Stimulated activated naive CD8-positive, alpha-beta T cell treated with anti-CD3 and anti-CD28 coated beads, Interleukin-15, Interleukin-2, amounts not matched to agents 100 U/mL and 50 U/mL, for 24 hours (primary cell): ENCODE measurements at regions not wholly inside any gene's neighbourhood (a gene's known extent, or its start where the extent isn't known, plus 50 kb on each side); places are given as distances from the start of the nearest gene placed in this dataset.

Experiments used
- ATAC-seq: fragments of 150-1000 bp; cut with Tn5 transposase; one replicate; pipeline ENCODE4 v1.10.0; 2021
- DNase-seq: peaks from one replicate; pipeline ENCODE4 v3.0.0; 2021

DNA sequence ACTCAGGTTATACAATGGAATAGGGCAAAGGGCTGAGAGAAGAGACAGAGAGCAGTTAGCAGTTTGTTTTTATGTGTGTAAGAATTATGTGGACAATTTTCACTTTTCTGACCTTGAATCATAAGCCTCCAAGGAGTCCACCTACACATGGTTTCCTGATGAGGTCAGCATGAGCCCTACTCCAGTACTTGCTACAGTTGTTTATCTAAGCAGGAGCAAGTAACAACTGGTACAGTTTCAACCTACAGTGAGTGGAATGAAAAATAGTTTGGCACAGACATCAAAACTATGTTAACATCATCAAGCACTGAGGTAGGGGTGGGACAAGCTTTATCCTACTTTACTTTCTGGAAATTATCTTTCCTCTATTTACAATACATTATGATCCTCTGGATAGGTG lies 426.7 kb upstream of the ID4 start:
- DNase-seq = no peak

GRCh38 chr6:19413323-19413722 lies 423.8 kb upstream of the ID4 start:
- ATAC-seq (no peak), DNase-seq (no peak)

More for the DNA sequence above, 426.7 kb upstream of the ID4 start:
- no peak for ATAC-seq

- no peak for DNase-seq
- ATAC-seq = no peak
Measured at GRCh38 chr6:19415605-19416326, 421.4 kb upstream of the ID4 start.

GRCh38 chr6:19416811-19417210 lies 420.4 kb upstream of the ID4 start:
- DNase-seq (no peak), ATAC-seq (no peak)

GRCh38 chr6:19417713-19418112 lies 419.5 kb upstream of the ID4 start:
- no peak for ATAC-seq
- no peak for DNase-seq

- ATAC-seq = no peak
Measured at GRCh38 chr6:19424853-19425252, 412.3 kb upstream of the ID4 start.

GRCh38 chr6:19427548-19427947 lies 409.6 kb upstream of the ID4 start:
- DNase-seq (no peak), ATAC-seq (no peak)

More at GRCh38 chr6:19424853-19425252, 412.3 kb upstream of the ID4 start:
- no peak for DNase-seq

GRCh38 chr6:19432966-19433498 lies 404.1 kb upstream of the ID4 start:
- ATAC-seq (no peak), DNase-seq (no peak)

GRCh38 chr6:19434065-19434464 lies 403.1 kb upstream of the ID4 start:
- ATAC-seq (no peak), DNase-seq (no peak)

DNA sequence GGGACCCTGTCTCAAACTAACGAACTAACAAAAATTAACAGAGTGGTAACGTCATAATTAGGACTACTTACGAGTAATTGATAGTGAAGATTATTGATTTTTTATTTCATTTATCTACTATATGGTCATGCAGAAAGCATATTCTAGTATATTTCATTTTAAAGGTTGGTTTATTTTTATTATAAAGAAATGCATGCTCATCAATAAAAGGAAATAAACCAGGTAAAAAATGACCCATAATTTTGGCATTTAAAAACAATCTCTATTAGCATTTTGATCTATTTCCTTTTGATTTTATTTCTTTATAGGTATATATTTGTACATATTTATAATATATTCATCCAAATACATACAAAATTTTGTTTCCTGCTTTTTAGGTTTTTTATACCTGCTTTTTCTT lies 401.4 kb upstream of the ID4 start:
- ATAC-seq (no peak), DNase-seq (no peak)

DNA sequence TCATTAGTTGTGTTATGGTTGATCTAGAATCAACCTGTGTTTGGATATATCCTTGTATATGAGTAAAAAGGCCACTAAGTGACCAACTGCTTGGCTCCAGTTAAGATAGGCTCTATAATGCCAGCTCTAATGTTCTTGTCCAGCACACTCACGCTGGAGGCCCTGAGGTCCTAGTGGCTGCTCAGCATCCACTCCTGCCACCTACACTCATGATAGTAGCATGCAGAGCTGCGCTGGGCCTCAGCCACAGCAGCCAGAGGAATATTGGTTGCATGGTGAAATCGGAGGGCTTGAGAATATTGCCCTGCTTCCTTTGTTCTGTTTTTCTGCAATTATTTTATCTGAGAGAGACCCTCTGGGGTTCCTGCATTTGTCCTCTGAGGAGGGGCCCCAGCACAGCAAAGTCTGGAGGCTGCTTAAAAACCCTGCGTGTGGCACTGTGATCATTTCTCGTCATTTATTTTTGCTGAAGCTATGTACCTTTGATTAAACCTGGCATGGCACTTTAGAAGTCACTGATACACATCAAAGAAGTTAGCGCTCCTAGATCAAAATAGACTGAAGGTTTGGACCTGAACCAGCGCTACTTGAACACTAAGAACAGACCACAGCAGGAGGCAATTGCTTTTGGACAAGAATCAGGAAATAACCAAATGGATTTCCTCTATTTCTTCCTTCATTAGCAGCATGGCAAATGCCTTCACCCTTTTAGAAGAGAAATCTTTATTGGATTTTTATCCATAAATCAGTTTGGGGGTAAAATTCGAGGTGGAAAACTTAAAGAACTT lies 398.4 kb upstream of the ID4 start:
- ATAC-seq (no peak), DNase-seq (no peak)

DNA sequence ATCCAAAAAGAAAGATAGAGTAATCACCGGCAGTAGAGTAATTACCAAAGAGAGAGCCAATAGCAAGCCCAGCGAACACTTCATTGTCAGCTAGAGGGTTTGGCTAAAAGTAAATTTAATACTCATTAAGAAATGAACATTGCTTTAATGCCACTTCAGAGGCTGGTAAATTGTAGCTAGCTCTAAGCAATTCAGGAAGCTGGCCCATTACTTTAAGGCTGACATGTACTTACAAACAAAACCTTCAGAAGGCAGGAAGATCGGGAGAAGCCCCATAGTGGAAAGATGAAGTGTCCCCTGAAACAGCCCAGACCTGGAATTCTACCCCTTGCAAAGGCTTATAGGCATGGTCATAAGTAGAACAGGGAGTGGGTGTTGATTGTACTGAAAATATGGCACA lies 396.6 kb upstream of the ID4 start:
- ATAC-seq (no peak), DNase-seq (no peak)

DNA sequence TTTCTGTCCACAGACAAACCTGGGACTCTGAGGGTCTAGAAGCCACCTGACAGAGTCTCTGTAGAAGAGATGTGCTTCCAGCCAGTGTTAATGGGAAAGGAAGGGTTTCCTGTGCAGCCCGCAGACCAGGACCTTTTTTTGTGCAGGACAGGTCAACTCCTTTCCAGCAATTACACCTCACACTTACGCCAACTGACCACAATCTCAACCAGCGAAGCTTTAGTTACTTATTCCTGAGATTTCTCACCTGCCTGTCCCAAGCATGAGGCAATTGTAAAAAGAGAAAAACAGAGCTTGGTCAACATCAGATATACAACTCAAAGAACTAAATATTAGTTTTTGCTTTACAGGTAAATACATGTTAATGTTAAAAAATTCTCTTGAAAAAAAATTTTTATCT lies 393.8 kb upstream of the ID4 start:
- ATAC-seq = no peak
- DNase-seq = no peak

DNA sequence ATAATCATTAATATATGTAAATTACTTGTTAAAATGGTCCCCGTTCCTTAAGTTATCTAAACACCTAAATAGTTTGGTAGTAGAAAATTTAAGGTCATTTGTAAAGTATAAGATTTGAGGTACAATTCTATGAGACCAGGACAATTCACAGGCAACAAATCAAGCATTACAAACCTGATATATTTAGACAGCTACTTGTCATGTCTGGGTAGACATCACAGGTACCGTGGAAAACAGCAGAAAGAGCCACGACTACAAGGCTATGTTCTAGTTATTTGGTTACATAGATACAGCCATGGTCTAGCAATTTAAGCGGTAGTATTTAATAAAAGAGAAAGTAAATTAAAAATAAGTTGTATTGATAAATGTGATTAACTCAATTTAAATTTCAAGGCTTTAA lies 393.1 kb upstream of the ID4 start:
- DNase-seq (no peak), ATAC-seq (no peak)

DNA sequence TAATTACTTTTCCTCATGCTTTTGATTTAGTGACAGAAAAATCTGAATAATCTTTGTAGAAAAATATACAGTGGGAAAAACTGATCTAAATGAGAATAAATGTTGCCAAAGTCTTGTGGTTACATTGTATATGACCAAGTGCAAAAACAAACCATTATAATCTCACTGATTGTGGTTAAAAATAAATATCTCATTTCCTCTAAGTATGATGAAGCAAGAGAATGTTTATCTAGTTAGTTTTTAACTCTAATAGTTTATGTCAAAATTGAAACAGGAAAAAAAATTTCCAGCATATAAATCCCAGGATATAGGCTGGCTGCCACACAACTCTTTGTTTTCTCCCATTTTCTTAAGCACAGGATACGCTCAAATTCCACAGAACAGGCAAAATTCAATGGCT lies 392.7 kb upstream of the ID4 start:
- ATAC-seq (no peak), DNase-seq (no peak)

- DNase-seq (no peak), ATAC-seq (no peak)
Measured at GRCh38 chr6:19446570-19446969, 390.6 kb upstream of the ID4 start.

DNA sequence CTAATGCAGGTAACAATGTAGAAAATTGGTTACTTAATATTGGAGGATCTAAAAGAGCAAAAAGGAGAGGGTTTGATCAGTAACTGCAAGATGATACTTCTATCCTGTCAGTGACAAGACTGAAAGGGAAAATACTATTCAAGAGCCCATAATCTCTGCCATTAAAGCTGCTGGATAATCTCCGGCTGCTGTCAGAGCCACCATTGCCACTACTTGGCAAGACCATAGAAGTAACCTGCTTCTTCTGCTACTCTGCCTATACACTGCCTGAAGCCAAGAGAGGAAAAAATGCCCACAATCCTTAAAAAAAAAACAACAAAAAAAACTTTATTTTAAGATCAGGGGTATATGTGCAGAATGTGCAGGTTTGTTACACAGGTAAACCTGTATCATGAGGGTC lies 386.5 kb upstream of the ID4 start:
- DNase-seq (no peak), ATAC-seq (no peak)

DNA sequence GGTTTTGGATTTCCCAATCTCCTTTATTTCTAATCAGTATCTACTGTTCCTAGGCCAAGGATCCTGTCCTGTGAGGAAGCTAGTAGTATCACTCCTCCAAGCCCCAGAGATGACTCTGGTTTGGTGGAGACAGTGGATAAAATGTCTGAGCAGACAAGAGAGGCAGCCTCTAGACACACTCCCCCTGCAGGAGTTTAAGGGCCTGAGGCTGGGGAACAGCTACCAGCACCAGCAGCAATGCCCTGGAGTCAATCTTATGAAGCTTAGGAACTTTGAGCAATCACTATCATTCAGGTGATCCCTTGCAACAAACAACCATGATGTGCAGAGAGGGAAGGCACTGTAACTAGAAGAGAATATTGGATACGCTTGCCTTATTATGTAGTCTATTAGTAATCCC lies 384.7 kb upstream of the ID4 start:
- no peak for ATAC-seq
- no peak for DNase-seq

- no peak for ATAC-seq
Measured at GRCh38 chr6:19454001-19454720, 383.0 kb upstream of the ID4 start.

GRCh38 chr6:19454721-19455392 lies 382.3 kb upstream of the ID4 start:
- DNase-seq (no peak), ATAC-seq (no peak)

More at GRCh38 chr6:19454001-19454720, 383.0 kb upstream of the ID4 start:
- no peak for DNase-seq

DNA sequence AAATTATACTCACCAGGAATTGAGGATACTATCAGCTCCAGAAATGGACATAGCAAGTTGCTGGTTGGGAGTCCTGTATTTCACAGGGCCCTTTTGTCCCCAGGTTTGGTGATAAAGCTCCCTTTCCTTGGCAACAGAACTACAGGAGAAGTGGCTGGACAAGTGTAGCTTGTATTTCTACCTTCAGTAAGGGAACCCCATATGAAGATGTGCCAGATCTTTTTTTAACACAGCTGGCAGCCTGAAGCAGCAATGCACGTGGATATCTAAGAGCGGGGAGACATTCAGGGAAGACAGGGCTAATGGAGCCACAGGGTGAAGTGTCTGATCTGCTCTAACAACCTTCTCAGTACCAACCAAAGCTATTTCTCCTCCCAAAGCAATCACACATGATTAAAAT lies 373.9 kb upstream of the ID4 start:
- DNase-seq (no peak), ATAC-seq (no peak)

GRCh38 chr6:19463925-19464324 lies 373.2 kb upstream of the ID4 start:
- ATAC-seq (no peak), DNase-seq (no peak)
